MM.1S (cell line): ENCODE measurements at regions not wholly inside any gene's neighbourhood (a gene's known extent, or its start where the extent isn't known, plus 50 kb on each side); places are given as distances from the start of the nearest gene placed in this dataset.

ENCODE experiments used
- EZH2 ChIP-seq: fragments of 300-600 bp; sonication (generic); optimal IDR thresholded peaks from 2 replicates; pipeline ENCODE3; 2017; ENCODE audit warnings: low read depth, mild to moderate bottlenecking, antibody characterized with exemption, low read length, mixed read lengths
- TF ChIP-seq, protein P1 (sequence below): fragments of 300-600 bp; sonication (generic); IDR thresholded peaks from 2 replicates; pipeline ENCODE4 v1.5.1; 2016; ENCODE audit warnings: antibody characterized with exemption, low read length, mixed read lengths

DNA sequence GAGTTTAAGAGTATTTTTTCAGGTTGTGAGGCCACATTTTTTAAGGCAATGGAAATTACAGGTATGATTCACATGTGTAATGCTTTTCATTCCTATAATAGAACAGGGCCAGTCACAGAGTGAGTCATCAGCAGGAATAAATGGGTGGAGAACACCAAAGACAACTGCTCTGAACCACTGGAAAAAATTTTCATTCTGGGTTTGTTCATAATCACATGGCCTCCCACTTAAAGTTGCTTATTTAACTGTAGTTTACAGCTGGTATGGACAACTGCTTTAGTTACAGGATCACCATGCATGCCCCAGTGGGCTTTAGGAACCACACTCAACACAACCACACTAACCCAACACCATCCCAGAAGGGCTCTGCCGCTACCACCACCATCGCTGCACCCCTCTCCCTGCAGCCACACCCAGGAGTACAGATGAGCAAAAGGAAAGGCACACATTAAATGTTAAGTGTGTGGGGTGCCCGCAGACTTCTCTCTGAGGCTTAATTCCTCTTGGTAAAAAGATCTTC is 107.0 kb upstream of the DST start:
- TF ChIP-seq, protein P1, sequence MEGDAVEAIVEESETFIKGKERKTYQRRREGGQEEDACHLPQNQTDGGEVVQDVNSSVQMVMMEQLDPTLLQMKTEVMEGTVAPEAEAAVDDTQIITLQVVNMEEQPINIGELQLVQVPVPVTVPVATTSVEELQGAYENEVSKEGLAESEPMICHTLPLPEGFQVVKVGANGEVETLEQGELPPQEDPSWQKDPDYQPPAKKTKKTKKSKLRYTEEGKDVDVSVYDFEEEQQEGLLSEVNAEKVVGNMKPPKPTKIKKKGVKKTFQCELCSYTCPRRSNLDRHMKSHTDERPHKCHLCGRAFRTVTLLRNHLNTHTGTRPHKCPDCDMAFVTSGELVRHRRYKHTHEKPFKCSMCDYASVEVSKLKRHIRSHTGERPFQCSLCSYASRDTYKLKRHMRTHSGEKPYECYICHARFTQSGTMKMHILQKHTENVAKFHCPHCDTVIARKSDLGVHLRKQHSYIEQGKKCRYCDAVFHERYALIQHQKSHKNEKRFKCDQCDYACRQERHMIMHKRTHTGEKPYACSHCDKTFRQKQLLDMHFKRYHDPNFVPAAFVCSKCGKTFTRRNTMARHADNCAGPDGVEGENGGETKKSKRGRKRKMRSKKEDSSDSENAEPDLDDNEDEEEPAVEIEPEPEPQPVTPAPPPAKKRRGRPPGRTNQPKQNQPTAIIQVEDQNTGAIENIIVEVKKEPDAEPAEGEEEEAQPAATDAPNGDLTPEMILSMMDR: no peak
- no peak for TF ChIP-seq EZH2
